Astrocyte (in vitro differentiated cells and primary cell): ENCODE measurements at regions not wholly inside any gene's neighbourhood (a gene's known extent, or its start where the extent isn't known, plus 50 kb on each side); places are given as distances from the start of the nearest gene placed in this dataset.

Source experiments
- DNase-seq: peaks from one replicate; pipeline ENCODE4 v3.0.0-alpha.2; 2010; ENCODE audit warnings: low read depth
- FAIRE-seq: peaks from 2 replicates; lab custom pipeline; 2011; peaks lifted over from hg19 to GRCh38; lab: Jason Lieb, UNC
- H2AFZ ChIP-seq: 2 replicates; pipeline ENCODE4 v1.6.0; 2012; ENCODE audit warnings: low read depth, low read length, inconsistent platforms
- H3K27ac ChIP-seq: 2 replicates; pipeline ENCODE4 v1.5.1; 2011; ENCODE audit warnings: low read depth, low read length, inconsistent platforms
- H3K27me3 ChIP-seq: 2 replicates; pipeline ENCODE4 v1.6.0; 2011; ENCODE audit warnings: low read length, inconsistent platforms; ENCODE audit not compliant: insufficient read depth
- H3K36me3 ChIP-seq: 2 replicates; pipeline ENCODE4 v1.5.1; 2011; ENCODE audit warnings: low read length, inconsistent platforms; ENCODE audit not compliant: insufficient read depth
- H3K4me1 ChIP-seq: 2 replicates; pipeline ENCODE4 v1.5.1; 2011; ENCODE audit warnings: low read length, inconsistent platforms; ENCODE audit not compliant: insufficient read depth
- H3K4me2 ChIP-seq: 2 replicates; pipeline ENCODE4 v1.6.0; 2012; ENCODE audit warnings: low read length, inconsistent platforms
- H3K4me3 ChIP-seq: 2 replicates; pipeline ENCODE4 v1.5.1; 2011; ENCODE audit warnings: low read depth, mild to moderate bottlenecking, low read length, inconsistent platforms; ENCODE audit not compliant: insufficient read depth
- H3K79me2 ChIP-seq: 2 replicates; pipeline ENCODE4 v1.6.0; 2012; ENCODE audit warnings: mild to moderate bottlenecking, low read length, inconsistent platforms; ENCODE audit not compliant: insufficient read depth
- H3K9ac ChIP-seq: 2 replicates; pipeline ENCODE4 v1.6.0; 2012; ENCODE audit warnings: mild to moderate bottlenecking, low read length, inconsistent platforms
- H3K9me3 ChIP-seq: 2 replicates; pipeline ENCODE4 v1.5.1; 2012; ENCODE audit warnings: low read depth, mild to moderate bottlenecking, low read length, inconsistent platforms; ENCODE audit not compliant: insufficient read depth
- H4K20me1 ChIP-seq: 2 replicates; pipeline ENCODE4 v1.6.0; 2012; ENCODE audit warnings: low read length, inconsistent platforms; ENCODE audit not compliant: insufficient read depth
- H3K27ac Mint-ChIP-seq: one replicate; pipeline ENCODE4 v1.8.0; 2021; ENCODE audit warnings: mild to moderate bottlenecking, mixed read lengths; ENCODE audit not compliant: unreplicated experiment
- H3K27me3 Mint-ChIP-seq: one replicate; pipeline ENCODE4 v1.8.0; 2021; ENCODE audit warnings: low read depth, mixed read lengths; ENCODE audit not compliant: unreplicated experiment
- H3K36me3 Mint-ChIP-seq: one replicate; pipeline ENCODE4 v1.8.0; 2021; ENCODE audit warnings: low read depth, mixed read lengths; ENCODE audit not compliant: unreplicated experiment
- H3K4me1 Mint-ChIP-seq: one replicate; pipeline ENCODE4 v1.8.0; 2021; ENCODE audit warnings: low read depth, mixed read lengths; ENCODE audit not compliant: unreplicated experiment
- H3K4me3 Mint-ChIP-seq: one replicate; pipeline ENCODE4 v1.8.0; 2021; ENCODE audit warnings: mild to moderate bottlenecking, moderate library complexity, mixed read lengths; ENCODE audit not compliant: unreplicated experiment
- H3K9me3 Mint-ChIP-seq: one replicate; pipeline ENCODE4 v1.8.0; 2021; ENCODE audit warnings: mild to moderate bottlenecking, mixed read lengths; ENCODE audit not compliant: unreplicated experiment
- CTCF ChIP-seq: IDR thresholded peaks from 2 replicates; pipeline ENCODE4 v1.5.1; 2011; ENCODE audit warnings: low read depth, mild to moderate bottlenecking, inconsistent platforms, low read length, moderate library complexity; ENCODE audit not compliant: insufficient read depth
- EZH2 ChIP-seq: IDR thresholded peaks from 2 replicates; pipeline ENCODE4 v1.6.1; 2012; ENCODE audit warnings: mild to moderate bottlenecking, low read length, inconsistent platforms; ENCODE audit not compliant: insufficient read depth

- no peak overlapping the region for H3K4me3 Mint-ChIP-seq
Measured at GRCh38 chr7:84502239-84502638, 307.6 kb upstream of the SEMA3A start.

GRCh38 chr7:84497873-84498272 lies 303.3 kb upstream of the SEMA3A start:
- FAIRE-seq = no peak
- no peaks in the 10 kb centered on the region for H3K27me3 Mint-ChIP-seq
- no peak overlapping the region for H3K4me3 Mint-ChIP-seq
- TF ChIP-seq EZH2 (no peak), CTCF (no peak)
- DNase-seq = peak; percentile 18
- no peaks in the 10 kb centered on the region for H3K4me1 ChIP-seq
- no peak overlapping the region for H3K27ac ChIP-seq
- no peaks in the 10 kb centered on the region for H3K27me3 ChIP-seq
- H3K4me2 ChIP-seq = no peak overlapping the region
- no peaks in the 10 kb centered on the region for H3K4me1 Mint-ChIP-seq
- H3K9ac ChIP-seq = no peak overlapping the region
- H3K9me3 Mint-ChIP-seq = no peaks in the 10 kb centered on the region
- no peaks in the 10 kb centered on the region for H3K9me3 ChIP-seq
- no peak overlapping the region for H3K4me3 ChIP-seq
- no peaks in the 10 kb centered on the region for H3K36me3 ChIP-seq
- no peaks in the 10 kb centered on the region for H3K79me2 ChIP-seq
- no peak overlapping the region for H3K27ac Mint-ChIP-seq
- H3K36me3 Mint-ChIP-seq = no peaks in the 10 kb centered on the region
- no peaks in the 10 kb centered on the region for H4K20me1 ChIP-seq
- peak overlapping the region; percentile 29 for H2AFZ ChIP-seq

More at GRCh38 chr7:84502239-84502638, 307.6 kb upstream of the SEMA3A start:
- Histone ChIP-seq H3K4me1 (no peaks in the 10 kb centered on the region), H3K27me3 (no peaks in the 10 kb centered on the region), H3K9ac (no peak overlapping the region), H3K27ac (no peak overlapping the region), H3K4me2 (no peak overlapping the region), H3K36me3 (no peaks in the 10 kb centered on the region), H3K79me2 (no peaks in the 10 kb centered on the region), H3K9me3 (no peaks in the 10 kb centered on the region), H2AFZ (no peak overlapping the region), H3K4me3 (no peak overlapping the region), H4K20me1 (no peaks in the 10 kb centered on the region)
- Mint-ChIP-seq H3K4me1 (peaks cover 8% of the 10 kb centered on the region), H3K9me3 (no peaks in the 10 kb centered on the region), H3K27ac (no peak overlapping the region), H3K27me3 (no peaks in the 10 kb centered on the region), H3K36me3 (no peaks in the 10 kb centered on the region)
- no peak for DNase-seq
- FAIRE-seq = no peak
- TF ChIP-seq EZH2 (no peak), CTCF (no peak)

- H3K4me1 ChIP-seq = no peaks in the 10 kb centered on the region
- no peak overlapping the region for H3K27ac ChIP-seq
- DNase-seq = no peak
- no peaks in the 10 kb centered on the region for H3K27me3 Mint-ChIP-seq
- no peak overlapping the region for H3K27ac Mint-ChIP-seq
- no peaks in the 10 kb centered on the region for H4K20me1 ChIP-seq
- no peaks in the 10 kb centered on the region for H3K27me3 ChIP-seq
- no peaks in the 10 kb centered on the region for H3K9me3 ChIP-seq
- H3K79me2 ChIP-seq = no peaks in the 10 kb centered on the region
- H3K36me3 Mint-ChIP-seq = no peaks in the 10 kb centered on the region
- TF ChIP-seq CTCF (no peak), EZH2 (no peak)
- H3K4me3 Mint-ChIP-seq = no peak overlapping the region
- no peak overlapping the region for H3K4me2 ChIP-seq
- no peaks in the 10 kb centered on the region for H3K36me3 ChIP-seq
- H3K4me1 Mint-ChIP-seq = no peaks in the 10 kb centered on the region
- H3K9me3 Mint-ChIP-seq = no peaks in the 10 kb centered on the region
- no peak overlapping the region for H3K4me3 ChIP-seq
- peak; percentile 52 for FAIRE-seq
- H3K9ac ChIP-seq = no peak overlapping the region
- H2AFZ ChIP-seq = no peak overlapping the region
Measured at GRCh38 chr7:84495128-84495527, 300.5 kb upstream of the SEMA3A start.
